HCT116 (cell line): ENCODE measurements at regions not wholly inside any gene's neighbourhood (a gene's known extent, or its start where the extent isn't known, plus 50 kb on each side); places are given as distances from the start of the nearest gene placed in this dataset.

ENCODE experiments used
- ATAC-seq: fragments of 200-7000 bp; cut with Tn5 transposase; 2 replicates; pipeline ENCODE4 v1.9.1; 2020; ENCODE audit warnings: mild to moderate bottlenecking, moderate library complexity
- BruUV-seq: library from RNA; stranded (reverse); fragments of 400-500 nt; replicated peaks from 2 replicates; lab custom pipeline; 2021; lab: Mats Ljungman, UMichigan
- CTCF ChIA-PET: fragments of 300-600 bp; sonication (Branson Sonifier 250); formaldehyde crosslinking; loops from one replicate; lab custom pipeline; 2021; ENCODE audit warnings: antibody characterized with exemption; lab: Charles Lee
- POLR2A ChIA-PET: fragments of 300-600, 350-600 bp; sonication (Branson Sonifier 250); formaldehyde crosslinking; loops from one replicate; lab custom pipeline; 2021; ENCODE audit warnings: antibody characterized with exemption; lab: Charles Lee
- RAD21 ChIA-PET, 2 experiments: fragments of 300-600 bp; sonication (Branson Sonifier 250); formaldehyde crosslinking; loops; one replicate each; lab custom pipeline; 2023; ENCODE audit warnings: low total read pairs in 2 of 2; ENCODE audit not compliant: uncharacterized antibody in 2 of 2, unreplicated experiment in 2 of 2, low non-redundant PET in 1 of 2; lab: Charles Lee
- DNase-seq: peaks from one replicate; pipeline ENCODE4 v3.0.0-alpha.2; 2010; ENCODE audit warnings: low read depth, low spot score
- H2AFZ ChIP-seq: fragments of 200-600 bp; shearing (Covaris generic), sonication (generic); 2 replicates; pipeline ENCODE4 v1.6.1; 2017; ENCODE audit warnings: low read depth, mixed run types, mixed read lengths, antibody characterized with exemption, low read length; ENCODE audit not compliant: poor library complexity, severe bottlenecking
- H3K27ac ChIP-seq: 2 replicates; pipeline ENCODE4 v1.5.1; 2012; ENCODE audit warnings: low read depth, low read length
- H3K27me3 ChIP-seq: fragments of 200-600 bp; sonication (generic); 2 replicates; pipeline ENCODE4 v1.6.1; 2016; ENCODE audit warnings: mixed run types, low read length, mixed read lengths; ENCODE audit not compliant: insufficient read depth
- H3K36me3 ChIP-seq, 2 experiments: fragments of 200-500 bp in 1 of 2; fragments of 200-600 bp in 1 of 2; sonication (Bioruptor generic) in 1 of 2; sonication (generic) in 1 of 2; 2 replicates each; pipeline versions ENCODE4 v1.5.1 to v1.6.1; 2014 to 2016; ENCODE audit warnings: low read length in 2 of 2, inconsistent platforms in 1 of 2, mixed read lengths in 1 of 2, mixed run types in 1 of 2; ENCODE audit not compliant: insufficient read depth in 2 of 2, control insufficient read depth in 1 of 2
- H3K4me1 ChIP-seq, 2 experiments: fragments of 200-600 bp in 1 of 2; sonication (generic) in 1 of 2; 2 replicates each; pipeline versions ENCODE4 v1.5.1 to v1.6.1; 2012 to 2017; ENCODE audit warnings: low read length in 2 of 2, inconsistent platforms in 1 of 2, mild to moderate bottlenecking in 1 of 2, mixed read lengths in 1 of 2, mixed run types in 1 of 2, moderate library complexity in 1 of 2; ENCODE audit not compliant: insufficient read depth in 2 of 2, control insufficient read depth in 1 of 2
- H3K4me2 ChIP-seq: fragments of 200-600 bp; sonication (generic); 2 replicates; pipeline ENCODE4 v1.6.1; 2017; ENCODE audit warnings: mixed run types, low read length, mixed read lengths
- H3K4me3 ChIP-seq, 2 experiments: fragments of 200-600 bp in 1 of 2; sonication (generic) in 1 of 2; replicated peaks in 1 of 2; 2 replicates each; pipeline ENCODE4 v1.5.1; 2011 to 2016; ENCODE audit warnings: low read length in 2 of 2, control low read depth in 1 of 2, low read depth in 1 of 2, mild to moderate bottlenecking in 1 of 2, mixed read lengths in 1 of 2, mixed run types in 1 of 2
- H3K79me2 ChIP-seq: fragments of 200-600 bp; sonication (generic); 2 replicates; pipeline ENCODE4 v1.6.1; 2017; ENCODE audit warnings: mild to moderate bottlenecking, mixed run types, low read length, moderate library complexity, mixed read lengths; ENCODE audit not compliant: insufficient read depth
- H3K9ac ChIP-seq: fragments of 200-600 bp; sonication (generic); 2 replicates; pipeline ENCODE4 v1.6.1; 2016; ENCODE audit warnings: low read length, mixed read lengths
- H3K9me2 ChIP-seq: fragments of 200-600 bp; sonication (generic), shearing (Covaris generic); 2 replicates; pipeline ENCODE4 v1.6.1; 2017; ENCODE audit warnings: mixed run types, mild to moderate bottlenecking, moderate library complexity; ENCODE audit not compliant: insufficient read depth
- H3K9me3 ChIP-seq, 2 experiments: fragments of 200-500 bp in 1 of 2; fragments of 200-600 bp in 1 of 2; sonication (Bioruptor generic) in 1 of 2; sonication (generic) in 1 of 2; 2 replicates each; pipeline ENCODE4 v1.6.1; 2014 to 2017; ENCODE audit warnings: low read length in 2 of 2, mixed read lengths in 2 of 2, inconsistent platforms in 1 of 2, low read depth in 1 of 2, mild to moderate bottlenecking in 1 of 2, mixed run types in 1 of 2, moderate library complexity in 1 of 2; ENCODE audit not compliant: control insufficient read depth in 1 of 2, insufficient read depth in 1 of 2
- H4K20me1 ChIP-seq: fragments of 200-600 bp; sonication (generic), shearing (Covaris generic); 2 replicates; pipeline ENCODE4 v1.6.1; 2017; ENCODE audit warnings: mixed run types, mild to moderate bottlenecking, moderate library complexity; ENCODE audit not compliant: insufficient read depth
- ATF3 ChIP-seq: IDR thresholded peaks from 2 replicates; pipeline ENCODE4 v1.6.1; 2012
- CBX3 ChIP-seq: IDR thresholded peaks from 2 replicates; pipeline ENCODE4 v1.6.1; 2012; ENCODE audit warnings: low read depth
- CEBPB ChIP-seq: IDR thresholded peaks from 2 replicates; pipeline ENCODE4 v1.6.1; 2012; ENCODE audit warnings: low read depth
- EGR1 ChIP-seq: IDR thresholded peaks from 2 replicates; pipeline ENCODE4 v1.6.1; 2012; ENCODE audit warnings: low read depth
- ELF1 ChIP-seq: IDR thresholded peaks from 2 replicates; pipeline ENCODE4 v1.6.1; 2012; ENCODE audit warnings: low read depth, borderline replicate concordance
- EZH2 ChIP-seq: fragments of 200-600 bp; sonication (generic); IDR thresholded peaks from 2 replicates; pipeline ENCODE4 v1.6.1; 2017; ENCODE audit warnings: antibody characterized with exemption, mixed run types
- FOSL1 ChIP-seq: IDR thresholded peaks from 2 replicates; pipeline ENCODE4 v1.6.1; 2012; ENCODE audit warnings: low read depth
- JUND ChIP-seq: IDR thresholded peaks from 2 replicates; pipeline ENCODE4 v1.6.1; 2012
- POLR2A ChIP-seq: IDR thresholded peaks from 2 replicates; pipeline ENCODE4 v1.7.0; 2011; ENCODE audit warnings: borderline replicate concordance; ENCODE audit not compliant: insufficient read depth, insufficient read length; ENCODE audit errors: extremely low read depth
- SIN3A ChIP-seq: IDR thresholded peaks from 2 replicates; pipeline ENCODE4 v1.6.1; 2012; ENCODE audit warnings: low read depth
- SP1 ChIP-seq: IDR thresholded peaks from 2 replicates; pipeline ENCODE4 v1.6.1; 2012; ENCODE audit warnings: low read depth
- SRF ChIP-seq: IDR thresholded peaks from 2 replicates; pipeline ENCODE4 v1.6.1; 2012; ENCODE audit warnings: low read depth
- TCF7L2 ChIP-seq: IDR thresholded peaks from 2 replicates; pipeline ENCODE4 v1.7.0; 2011; ENCODE audit warnings: borderline replicate concordance, inconsistent platforms; ENCODE audit not compliant: insufficient read depth, insufficient read length; ENCODE audit errors: extremely low read depth
- ZBTB33 ChIP-seq: IDR thresholded peaks from 2 replicates; pipeline ENCODE4 v1.6.1; 2011; ENCODE audit warnings: mild to moderate bottlenecking, low read length, moderate library complexity; ENCODE audit not compliant: insufficient replicate concordance; ENCODE audit errors: extremely low read depth
- ZFX ChIP-seq: fragments of 450-650 bp; IDR thresholded peaks from 2 replicates; pipeline ENCODE4 v1.6.1; 2017
- intact Hi-C: fragments of 100-400 bp; cut with micrococcal nuclease; formaldehyde crosslinking; loops from 2 replicates; pipeline ENCODE4 v1.10.0; 2022
- TF ChIP-seq, protein P1 (sequence below): IDR thresholded peaks from 2 replicates; pipeline ENCODE4 v1.6.1; 2012; ENCODE audit warnings: low read depth
- TF ChIP-seq, protein P2 (sequence below): IDR thresholded peaks from 2 replicates; pipeline ENCODE4 v1.6.1; 2012

- TF ChIP-seq ATF3 = no peak
Observed at GRCh38 chr10:61159253-61159652, 215.3 kb upstream of the RHOBTB1 start (continued).

DNA sequence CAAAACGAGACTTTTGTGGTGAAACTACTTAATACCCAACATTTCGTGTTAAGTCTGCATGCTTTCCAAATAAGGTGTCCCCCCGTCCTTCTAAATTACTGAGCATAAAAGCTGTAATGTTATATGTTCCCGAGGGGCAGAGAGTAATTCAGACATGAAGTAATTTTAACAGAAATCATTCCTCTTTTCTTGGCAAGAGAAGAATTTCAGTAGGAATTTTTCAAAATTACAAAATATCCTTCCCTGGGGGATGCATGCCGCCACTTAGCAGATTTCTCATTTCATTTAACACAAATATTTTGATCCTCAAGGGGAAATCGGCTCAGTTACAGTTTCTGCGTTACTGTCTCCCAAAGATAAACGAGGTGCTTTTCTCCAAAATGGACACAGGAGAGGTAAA, 213.2 kb upstream of the RHOBTB1 start:
- H3K4me1 ChIP-seq = no peaks in the 10 kb centered on the region
- DNase-seq = no peak
- no peak for ATAC-seq
- H3K4me2 ChIP-seq = no peak overlapping the region
- no peaks in the 10 kb centered on the region for H3K36me3 ChIP-seq
- H3K79me2 ChIP-seq = no peaks in the 10 kb centered on the region
- no TSS peak for BruUV-seq
- H3K4me3 ChIP-seq = no peak overlapping the region
- H3K27ac ChIP-seq = no peak overlapping the region
- TF ChIP-seq SP1 = no peak
- no peak for TF ChIP-seq TCF7L2
- TF ChIP-seq, protein P1, sequence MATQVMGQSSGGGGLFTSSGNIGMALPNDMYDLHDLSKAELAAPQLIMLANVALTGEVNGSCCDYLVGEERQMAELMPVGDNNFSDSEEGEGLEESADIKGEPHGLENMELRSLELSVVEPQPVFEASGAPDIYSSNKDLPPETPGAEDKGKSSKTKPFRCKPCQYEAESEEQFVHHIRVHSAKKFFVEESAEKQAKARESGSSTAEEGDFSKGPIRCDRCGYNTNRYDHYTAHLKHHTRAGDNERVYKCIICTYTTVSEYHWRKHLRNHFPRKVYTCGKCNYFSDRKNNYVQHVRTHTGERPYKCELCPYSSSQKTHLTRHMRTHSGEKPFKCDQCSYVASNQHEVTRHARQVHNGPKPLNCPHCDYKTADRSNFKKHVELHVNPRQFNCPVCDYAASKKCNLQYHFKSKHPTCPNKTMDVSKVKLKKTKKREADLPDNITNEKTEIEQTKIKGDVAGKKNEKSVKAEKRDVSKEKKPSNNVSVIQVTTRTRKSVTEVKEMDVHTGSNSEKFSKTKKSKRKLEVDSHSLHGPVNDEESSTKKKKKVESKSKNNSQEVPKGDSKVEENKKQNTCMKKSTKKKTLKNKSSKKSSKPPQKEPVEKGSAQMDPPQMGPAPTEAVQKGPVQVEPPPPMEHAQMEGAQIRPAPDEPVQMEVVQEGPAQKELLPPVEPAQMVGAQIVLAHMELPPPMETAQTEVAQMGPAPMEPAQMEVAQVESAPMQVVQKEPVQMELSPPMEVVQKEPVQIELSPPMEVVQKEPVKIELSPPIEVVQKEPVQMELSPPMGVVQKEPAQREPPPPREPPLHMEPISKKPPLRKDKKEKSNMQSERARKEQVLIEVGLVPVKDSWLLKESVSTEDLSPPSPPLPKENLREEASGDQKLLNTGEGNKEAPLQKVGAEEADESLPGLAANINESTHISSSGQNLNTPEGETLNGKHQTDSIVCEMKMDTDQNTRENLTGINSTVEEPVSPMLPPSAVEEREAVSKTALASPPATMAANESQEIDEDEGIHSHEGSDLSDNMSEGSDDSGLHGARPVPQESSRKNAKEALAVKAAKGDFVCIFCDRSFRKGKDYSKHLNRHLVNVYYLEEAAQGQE = no peak
- TF ChIP-seq FOSL1 = no peak
- TF ChIP-seq, protein P2, sequence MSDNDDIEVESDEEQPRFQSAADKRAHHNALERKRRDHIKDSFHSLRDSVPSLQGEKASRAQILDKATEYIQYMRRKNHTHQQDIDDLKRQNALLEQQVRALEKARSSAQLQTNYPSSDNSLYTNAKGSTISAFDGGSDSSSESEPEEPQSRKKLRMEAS = no peak
- no peak for TF ChIP-seq SRF
- no peak for TF ChIP-seq POLR2A
- no peak for TF ChIP-seq ZBTB33
- TF ChIP-seq EGR1 = no peak
- TF ChIP-seq CBX3 = no peak
- TF ChIP-seq ZFX = no peak
- no peak for TF ChIP-seq EZH2
- TF ChIP-seq ELF1 = no peak
- TF ChIP-seq SIN3A = no peak
- no peak for TF ChIP-seq CEBPB
- no peak for TF ChIP-seq JUND
- intact Hi-C loops = no loop called here
- H2AFZ ChIP-seq = no peak overlapping the region
- CTCF ChIA-PET = no interaction called here
- H3K27me3 ChIP-seq = no peaks in the 10 kb centered on the region
- no peaks in the 10 kb centered on the region for H3K9me2 ChIP-seq
- POLR2A ChIA-PET = no interaction called here
- no peak overlapping the region for H3K9ac ChIP-seq
- RAD21 ChIA-PET = no interaction called here
- no peaks in the 10 kb centered on the region for H4K20me1 ChIP-seq
- no peaks in the 10 kb centered on the region for H3K9me3 ChIP-seq
